ENCODE measurements at regions not wholly inside any gene's neighbourhood (a gene's known extent, or its start where the extent isn't known, plus 50 kb on each side); places are given as distances from the start of the nearest gene placed in this dataset.
"Not testable (repeated sequence)": the region's sequence is repeated elsewhere in the genome, so short reads cannot be mapped to it uniquely, and the experiment has no call there.

- not testable (repeated sequence) for TF ChIP-seq RBAK (tag by site-specific recombination; IDR thresholded peaks at IDR 0.05); CTCF (tag by site-specific recombination; IDR thresholded peaks at IDR 0.05); SCRT1 (tag by site-specific recombination; IDR thresholded peaks at IDR 0.05; ENCODE audit: borderline replicate concordance); EGR2 (tag by site-specific recombination; IDR thresholded peaks at IDR 0.05; ENCODE audit: low read depth); ZNF366 (tag by site-specific recombination; conservative IDR thresholded peaks at IDR 0.05); ZNF704 (tag by site-specific recombination; IDR thresholded peaks at IDR 0.05); ZNF416 (tag by site-specific recombination; IDR thresholded peaks at IDR 0.05); ZNF571 (tag by site-specific recombination; IDR thresholded peaks at IDR 0.05); ZNF768 (tag by site-specific recombination; IDR thresholded peaks at IDR 0.05); REST (tag by site-specific recombination; IDR thresholded peaks at IDR 0.05); ZNF138 (tag by site-specific recombination; IDR thresholded peaks at IDR 0.05; ENCODE audit: borderline replicate concordance); SP3 (tag by site-specific recombination; IDR thresholded peaks at IDR 0.05)
Observed at GRCh38 chr2:67166511-67166910, 230.6 kb upstream of the ETAA1 start.
